SK-N-MC (cell line): ENCODE measurements at regions not wholly inside any gene's neighbourhood (a gene's known extent, or its start where the extent isn't known, plus 50 kb on each side); places are given as distances from the start of the nearest gene placed in this dataset.

ENCODE experiments used
- EZH2 ChIP-seq: fragments of 200-600 bp; sonication (generic); IDR thresholded peaks from one replicate; pipeline ENCODE4 v1.6.1; 2017; ENCODE audit warnings: antibody characterized with exemption
- POLR2AphosphoS5 ChIP-seq: IDR thresholded peaks from 2 replicates; pipeline ENCODE4 v1.6.1; 2012; ENCODE audit warnings: mild to moderate bottlenecking, low read depth, low read length, borderline replicate concordance

DNA sequence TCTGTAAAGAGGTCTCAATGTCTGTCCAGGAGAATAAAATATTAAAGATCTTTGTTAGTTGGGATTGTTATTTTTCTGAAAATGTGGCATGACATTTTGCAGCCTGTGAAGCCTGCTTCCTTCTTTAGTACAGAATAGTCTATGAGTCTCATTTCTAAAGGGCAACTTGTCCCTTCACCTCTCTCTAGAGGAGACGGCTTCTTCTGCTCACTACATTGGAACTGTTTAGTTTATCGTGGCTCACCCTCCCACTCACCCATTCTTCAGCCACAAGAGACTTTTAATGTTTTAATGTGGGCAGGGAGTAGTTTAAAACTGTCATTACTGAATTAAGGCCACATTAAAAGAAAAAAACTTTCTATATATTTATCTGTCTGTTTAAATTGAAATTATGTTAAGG lies 161.0 kb downstream of the BARD1 start:
- TF ChIP-seq EZH2, result no peak
- TF ChIP-seq POLR2AphosphoS5, result no peak
